PC-9 (cell line): ENCODE measurements at regions not wholly inside any gene's neighbourhood (a gene's known extent, or its start where the extent isn't known, plus 50 kb on each side); places are given as distances from the start of the nearest gene placed in this dataset.

Experiments
- EZH2 ChIP-seq: fragments of 200-600 bp; sonication (generic); IDR thresholded peaks from 2 replicates; pipeline ENCODE4 v1.8.0; 2017; ENCODE audit warnings: antibody characterized with exemption, low read depth
- TF ChIP-seq, protein P1 (sequence below): fragments of 200-600 bp; sonication (generic); conservative IDR thresholded peaks from 2 replicates; pipeline ENCODE4 v1.6.1; 2017; ENCODE audit warnings: mixed run types, antibody characterized with exemption, mild to moderate bottlenecking, moderate library complexity

DNA sequence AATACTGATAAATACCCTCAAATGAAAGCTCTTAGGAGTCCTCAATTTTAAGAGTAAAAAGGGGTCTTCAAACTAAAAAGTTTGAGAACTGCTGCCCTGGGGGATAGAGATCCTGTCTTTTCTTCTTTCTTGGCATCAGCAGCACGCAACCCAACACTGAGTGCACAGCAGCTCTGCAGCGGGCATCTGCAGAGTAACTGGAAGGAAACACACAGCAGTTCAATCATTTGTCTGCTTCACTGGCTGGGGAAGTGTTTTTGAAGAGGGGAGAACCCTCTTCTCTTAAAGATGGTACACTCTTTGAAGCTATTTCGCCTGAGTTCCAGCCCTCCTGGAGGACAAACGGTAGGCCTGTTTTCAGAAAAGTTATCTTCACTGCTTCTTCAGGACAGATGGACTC, 193.6 kb downstream of the FGFR2 start:
- TF ChIP-seq, protein P1, sequence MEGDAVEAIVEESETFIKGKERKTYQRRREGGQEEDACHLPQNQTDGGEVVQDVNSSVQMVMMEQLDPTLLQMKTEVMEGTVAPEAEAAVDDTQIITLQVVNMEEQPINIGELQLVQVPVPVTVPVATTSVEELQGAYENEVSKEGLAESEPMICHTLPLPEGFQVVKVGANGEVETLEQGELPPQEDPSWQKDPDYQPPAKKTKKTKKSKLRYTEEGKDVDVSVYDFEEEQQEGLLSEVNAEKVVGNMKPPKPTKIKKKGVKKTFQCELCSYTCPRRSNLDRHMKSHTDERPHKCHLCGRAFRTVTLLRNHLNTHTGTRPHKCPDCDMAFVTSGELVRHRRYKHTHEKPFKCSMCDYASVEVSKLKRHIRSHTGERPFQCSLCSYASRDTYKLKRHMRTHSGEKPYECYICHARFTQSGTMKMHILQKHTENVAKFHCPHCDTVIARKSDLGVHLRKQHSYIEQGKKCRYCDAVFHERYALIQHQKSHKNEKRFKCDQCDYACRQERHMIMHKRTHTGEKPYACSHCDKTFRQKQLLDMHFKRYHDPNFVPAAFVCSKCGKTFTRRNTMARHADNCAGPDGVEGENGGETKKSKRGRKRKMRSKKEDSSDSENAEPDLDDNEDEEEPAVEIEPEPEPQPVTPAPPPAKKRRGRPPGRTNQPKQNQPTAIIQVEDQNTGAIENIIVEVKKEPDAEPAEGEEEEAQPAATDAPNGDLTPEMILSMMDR: no peak
- TF ChIP-seq EZH2: no peak
